Psoas muscle (tissue), 7 donors: ENCODE measurements at regions not wholly inside any gene's neighbourhood (a gene's known extent, or its start where the extent isn't known, plus 50 kb on each side); places are given as distances from the start of the nearest gene placed in this dataset.

Experiments used
- ATAC-seq, 4 donors: fragments of 200-7000 bp; cut with Tn5 transposase; one replicate each; pipeline ENCODE4 v1.9.1; 2020; ENCODE audit warnings: moderate library complexity in 3 of 4, mild to moderate bottlenecking in 2 of 4
- DNase-seq, 2 donors: peaks; one replicate each; pipeline ENCODE4 v3.0.0-alpha.2; 2020
- H3K27ac ChIP-seq: fragments of 200-600 bp; one replicate; pipeline ENCODE4 v1.8.0; 2022
- H3K27me3 ChIP-seq, 3 donors: fragments of 200-600 bp in 1 of 3; one replicate each; pipeline versions ENCODE4 v1.6.1 to v1.8.0; 2013 to 2022; ENCODE audit warnings: low read length in 2 of 3, mild to moderate bottlenecking in 2 of 3, moderate library complexity in 1 of 3; ENCODE audit not compliant: insufficient read depth in 3 of 3
- H3K36me3 ChIP-seq, 2 donors: fragments of 200-600 bp in 1 of 2; one replicate each; pipeline versions ENCODE4 v1.6.1 to v1.8.0; 2013 to 2022; ENCODE audit warnings: low read depth in 1 of 2, mild to moderate bottlenecking in 1 of 2, moderate library complexity in 1 of 2; ENCODE audit not compliant: insufficient read depth in 1 of 2
- H3K4me1 ChIP-seq: fragments of 200-600 bp; one replicate; pipeline ENCODE4 v1.8.0; 2022
- H3K4me3 ChIP-seq: fragments of 200-600 bp; one replicate; pipeline ENCODE4 v1.8.0; 2022; ENCODE audit warnings: mild to moderate bottlenecking
- H3K9me3 ChIP-seq: fragments of 200-600 bp; one replicate; pipeline ENCODE4 v1.8.0; 2022
- WGBS, 3 donors: extraction: QIAGEN DNeasy Blood & Tissue Kit; methylation state at CpG; one replicate each; pipeline versions ENCODE4 v1.1.6 to v1.1.7; 2013; 5-methylcytosine and 5-hydroxymethylcytosine counted together
- intact Hi-C, 2 donors: fragments of 100-400 bp; cut with DNase I; formaldehyde crosslinking; loops; one replicate each; pipeline versions ENCODE4 v1.11.0 to v1.14.2; 2022
- TF ChIP-seq, protein P1 (sequence below): fragments of 200-600 bp; IDR thresholded peaks from one replicate; pipeline ENCODE4 v1.8.0; 2022; ENCODE audit warnings: antibody characterized with exemption
- donor health status: healthy with polysubstance abuse.
- donor health status: DM: no; HTN: no; CAD: no; lungs with moderate emphysema.
- donor health status: Bipolar disorder and iron deficiency.
- donor health status: healthy.
- donor health status: DM: yes; HTN: yes; CAD: no.
- donor health status: DM: no; HTN: no; CAD: no.
- donor health status: DM: yes; HTN: yes; CAD: no.

DNA sequence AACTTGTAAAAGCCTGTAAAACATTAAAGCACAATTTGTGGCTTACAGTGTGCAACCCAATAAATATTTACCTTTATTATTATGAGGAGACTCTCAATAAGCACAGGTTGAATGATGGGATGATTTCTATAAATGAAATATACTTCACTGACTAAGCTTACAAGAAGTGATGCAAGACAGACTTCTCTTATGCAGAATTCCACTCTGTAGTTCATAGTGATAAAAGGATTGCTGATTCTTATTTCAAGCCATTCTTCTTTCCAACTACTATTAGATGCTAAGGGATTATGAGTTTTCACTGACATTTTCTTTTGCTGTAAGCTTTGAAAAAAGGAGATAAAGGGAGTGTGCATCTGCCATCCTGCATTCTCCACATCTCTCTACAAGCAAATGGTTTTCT, 149.0 kb upstream of the ARG1 start:
- ATAC-seq (no peak), DNase-seq (no peak)
- no peak overlapping the region for H3K4me3 ChIP-seq
- no peaks in the 10 kb centered on the region for H3K9me3 ChIP-seq
- no peaks in the 10 kb centered on the region for H3K4me1 ChIP-seq
- H3K27me3 ChIP-seq: peaks cover 0 to 2% (median 0%) of the 10 kb centered on the region in 3 donors
- no peaks in the 10 kb centered on the region for H3K36me3 ChIP-seq
- TF ChIP-seq, protein P1, sequence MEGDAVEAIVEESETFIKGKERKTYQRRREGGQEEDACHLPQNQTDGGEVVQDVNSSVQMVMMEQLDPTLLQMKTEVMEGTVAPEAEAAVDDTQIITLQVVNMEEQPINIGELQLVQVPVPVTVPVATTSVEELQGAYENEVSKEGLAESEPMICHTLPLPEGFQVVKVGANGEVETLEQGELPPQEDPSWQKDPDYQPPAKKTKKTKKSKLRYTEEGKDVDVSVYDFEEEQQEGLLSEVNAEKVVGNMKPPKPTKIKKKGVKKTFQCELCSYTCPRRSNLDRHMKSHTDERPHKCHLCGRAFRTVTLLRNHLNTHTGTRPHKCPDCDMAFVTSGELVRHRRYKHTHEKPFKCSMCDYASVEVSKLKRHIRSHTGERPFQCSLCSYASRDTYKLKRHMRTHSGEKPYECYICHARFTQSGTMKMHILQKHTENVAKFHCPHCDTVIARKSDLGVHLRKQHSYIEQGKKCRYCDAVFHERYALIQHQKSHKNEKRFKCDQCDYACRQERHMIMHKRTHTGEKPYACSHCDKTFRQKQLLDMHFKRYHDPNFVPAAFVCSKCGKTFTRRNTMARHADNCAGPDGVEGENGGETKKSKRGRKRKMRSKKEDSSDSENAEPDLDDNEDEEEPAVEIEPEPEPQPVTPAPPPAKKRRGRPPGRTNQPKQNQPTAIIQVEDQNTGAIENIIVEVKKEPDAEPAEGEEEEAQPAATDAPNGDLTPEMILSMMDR: no peak
- no peak overlapping the region for H3K27ac ChIP-seq
- intact Hi-C loops: no loop called here

DNA sequence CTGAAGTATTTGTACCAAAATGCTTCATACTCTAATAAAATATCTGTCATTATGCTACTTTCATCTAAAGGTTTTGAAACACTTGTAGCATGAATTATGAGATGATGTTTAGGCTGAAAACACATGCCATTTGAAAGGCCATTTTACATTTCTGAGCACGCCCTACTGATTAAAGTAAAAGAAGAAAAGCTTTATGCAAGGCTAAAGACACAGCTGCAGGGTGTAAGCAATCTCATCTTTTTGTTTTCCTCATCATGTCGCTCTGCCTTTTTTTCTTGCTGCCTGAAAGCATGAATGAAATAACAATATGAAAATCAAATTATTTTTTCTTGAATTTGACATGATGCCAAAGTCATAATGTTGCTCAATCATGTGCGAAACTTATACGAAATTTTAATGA, 148.6 kb upstream of the ARG1 start:
- 74 to 76% (median 74%) methylated on average over 4 of the region's 4 CpGs for WGBS, 3 donors
- intact Hi-C loops: no loop called here
- H3K4me3 ChIP-seq: no peak overlapping the region
- ATAC-seq: no peak
- H3K9me3 ChIP-seq: no peaks in the 10 kb centered on the region
- no peak for DNase-seq
- no peaks in the 10 kb centered on the region for H3K36me3 ChIP-seq
- no peaks in the 10 kb centered on the region for H3K4me1 ChIP-seq
- TF ChIP-seq, protein P1: no peak
- H3K27ac ChIP-seq: no peak overlapping the region
- no peaks in the 10 kb centered on the region for H3K27me3 ChIP-seq

DNA sequence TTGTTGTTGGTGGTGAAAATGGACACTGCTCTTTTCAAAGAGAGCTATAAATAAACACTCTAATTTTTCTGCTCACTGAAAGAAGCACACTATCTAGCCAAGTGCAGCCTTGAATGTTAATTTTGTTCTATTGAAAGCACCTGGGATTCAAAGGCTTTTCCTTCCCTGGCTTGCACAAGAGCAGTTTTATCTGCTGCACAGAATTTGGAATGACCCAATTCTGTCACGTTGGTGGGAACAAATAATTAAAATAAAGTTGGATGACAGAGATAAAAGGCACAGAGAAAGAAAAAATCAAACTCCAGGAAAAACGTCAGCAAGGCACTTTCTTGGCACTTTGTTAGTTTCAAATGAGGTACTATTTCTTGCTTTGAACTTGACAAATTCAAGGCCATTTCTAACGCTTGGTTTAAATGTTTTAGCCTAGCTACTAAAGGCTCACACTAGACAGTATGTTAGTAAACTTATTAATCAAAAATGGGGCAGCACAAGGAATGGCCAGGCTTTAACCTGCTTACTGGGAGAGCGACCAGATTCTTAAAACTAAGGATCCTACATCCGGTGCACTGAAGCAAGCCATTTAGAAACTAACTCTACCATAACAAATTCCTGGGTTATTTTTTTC, 145.5 kb upstream of the ARG1 start:
- H3K4me3 ChIP-seq: no peak overlapping the region
- no peak for DNase-seq
- ATAC-seq: no peak
- TF ChIP-seq, protein P1: no peak
- H3K36me3 ChIP-seq: no peaks in the 10 kb centered on the region
- no peaks in the 10 kb centered on the region for H3K27me3 ChIP-seq
- no peak overlapping the region for H3K27ac ChIP-seq
- intact Hi-C loops: no loop called here
- 51 to 60% (median 53%) methylated on average over 5 of the region's 5 CpGs for WGBS, 3 donors
- H3K9me3 ChIP-seq: no peaks in the 10 kb centered on the region
- H3K4me1 ChIP-seq: no peaks in the 10 kb centered on the region

DNA sequence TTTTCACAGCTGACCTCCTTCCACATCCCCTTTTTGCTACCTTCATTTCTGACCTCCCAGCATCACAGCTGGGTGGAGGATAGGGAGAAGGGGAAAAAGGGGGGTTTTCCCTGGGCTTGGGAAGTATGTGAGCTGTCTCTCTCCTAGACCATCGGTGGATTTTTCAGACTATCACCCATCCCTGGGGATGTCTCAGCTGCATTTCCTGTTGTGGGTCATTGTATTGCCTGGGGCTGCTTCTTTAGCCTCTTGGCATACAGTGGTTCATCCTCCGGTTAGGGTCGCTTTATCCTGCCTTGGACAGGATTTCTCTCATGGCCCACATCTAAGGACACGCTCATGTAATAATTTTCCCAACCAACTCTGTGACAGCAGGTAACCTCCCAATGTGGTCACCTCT, 142.5 kb upstream of the ARG1 start:
- Histone ChIP-seq H3K4me1 (no peaks in the 10 kb centered on the region), H3K27ac (no peak overlapping the region), H3K4me3 (no peak overlapping the region), H3K36me3 (no peaks in the 10 kb centered on the region), H3K27me3 (no peaks in the 10 kb centered on the region), H3K9me3 (no peaks in the 10 kb centered on the region)
- intact Hi-C loops: no loop called here
- ATAC-seq: no peak
- 62 to 74% (median 74%) methylated on average over 4 of the region's 4 CpGs for WGBS, 3 donors
- TF ChIP-seq, protein P1: no peak
- no peak for DNase-seq

DNA sequence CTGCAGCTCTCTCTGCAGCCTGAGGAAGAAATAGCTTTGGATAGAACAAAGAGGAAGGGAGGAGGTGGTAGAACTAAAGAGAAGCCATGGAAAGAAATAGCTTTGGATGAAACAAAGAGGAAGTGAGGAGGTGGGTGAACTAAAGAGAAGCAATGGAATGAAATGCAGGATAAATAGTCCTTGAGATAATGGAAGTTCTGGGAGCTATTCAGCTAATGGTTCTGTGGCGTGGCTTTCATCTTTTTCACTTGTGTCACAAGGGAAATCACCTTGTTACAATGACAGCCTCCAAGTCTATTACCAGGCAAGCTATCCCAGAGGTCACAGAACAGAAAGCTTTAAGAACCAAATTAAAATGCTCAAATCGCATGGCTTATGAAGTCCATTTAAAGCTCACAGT, 141.3 kb upstream of the ARG1 start:
- intact Hi-C loops: no loop called here
- ATAC-seq: no peak
- no peaks in the 10 kb centered on the region for H3K27me3 ChIP-seq
- no peaks in the 10 kb centered on the region for H3K36me3 ChIP-seq
- TF ChIP-seq, protein P1: no peak
- no peak overlapping the region for H3K27ac ChIP-seq
- WGBS, 3 donors: 91 to 97% (median 96%) methylated on average over 2 of the region's 2 CpGs
- no peaks in the 10 kb centered on the region for H3K4me1 ChIP-seq
- H3K9me3 ChIP-seq: no peaks in the 10 kb centered on the region
- no peak overlapping the region for H3K4me3 ChIP-seq
- DNase-seq: no peak
